GM12878 (cell line): ENCODE measurements at regions not wholly inside any gene's neighbourhood (a gene's known extent, or its start where the extent isn't known, plus 50 kb on each side); places are given as distances from the start of the nearest gene placed in this dataset.

Source experiments
- ATAC-seq: fragments of 200-7000 bp; cut with Tn5 transposase; 3 replicates; pipeline ENCODE4 v1.9.1; 2020; ENCODE audit warnings: mild to moderate bottlenecking, moderate library complexity
- BruUV-seq: library from RNA; stranded (reverse); fragments of 400-500 nt; replicated peaks from 2 replicates; lab custom pipeline; 2021; lab: Mats Ljungman, UMichigan
- CTCF ChIA-PET: fragments of 300-600 bp; sonication (Branson Sonifier 250); formaldehyde crosslinking; extraction: SDS; loops from one replicate; lab custom pipeline; 2021; ENCODE audit warnings: inconsistent platforms; lab: Yijun Ruan, JAX
- POLR2A ChIA-PET: fragments of 350-600 bp; formaldehyde crosslinking; extraction: SDS; loops from one replicate; lab custom pipeline; 2021; ENCODE audit warnings: inconsistent platforms; lab: Charles Lee
- RAD21 ChIA-PET: fragments of 300-600 bp; sonication (Branson Sonifier 250); formaldehyde crosslinking; loops from one replicate; lab custom pipeline; 2023; ENCODE audit warnings: antibody characterized with exemption; ENCODE audit not compliant: unreplicated experiment; lab: Charles Lee
- SMC1A ChIA-PET: fragments of 300-600 bp; sonication (Branson Sonifier 250); formaldehyde crosslinking; loops from one replicate; lab custom pipeline; 2023; ENCODE audit not compliant: unreplicated experiment, uncharacterized antibody; lab: Charles Lee
- DNase-seq: peaks from one replicate; pipeline ENCODE4 v3.0.0-alpha.2; 2011; ENCODE audit warnings: low read depth, low spot score
- FAIRE-seq: peaks from 3 replicates; lab custom pipeline; 2011; peaks lifted over from hg19 to GRCh38; lab: Jason Lieb, UNC
- H2AFZ ChIP-seq: 2 replicates; pipeline ENCODE4 v1.6.0; 2011; ENCODE audit warnings: low read depth, low read length, control low read depth; ENCODE audit not compliant: control insufficient read depth
- H3K27ac ChIP-seq: 2 replicates; pipeline ENCODE4 v1.5.1; 2011; ENCODE audit warnings: control low read depth; ENCODE audit not compliant: control insufficient read depth, insufficient read depth
- H3K27me3 ChIP-seq, 2 experiments: replicated peaks in 1 of 2; 2 replicates each; pipeline versions ENCODE4 v1.6.0 to v1.6.1; 2011; ENCODE audit warnings: low read length in 1 of 2; ENCODE audit not compliant: control insufficient read depth in 2 of 2, insufficient read depth in 2 of 2
- H3K36me3 ChIP-seq, 2 experiments: 2 replicates each; pipeline ENCODE4 v1.5.1; 2011; ENCODE audit warnings: low read length in 1 of 2; ENCODE audit not compliant: control insufficient read depth in 2 of 2, insufficient read depth in 2 of 2
- H3K4me1 ChIP-seq: 2 replicates; pipeline ENCODE4 v1.6.1; 2011; ENCODE audit warnings: mild to moderate bottlenecking, low read length, moderate library complexity, mixed read lengths; ENCODE audit not compliant: control insufficient read depth, insufficient read depth
- H3K4me2 ChIP-seq: 2 replicates; pipeline ENCODE4 v1.6.0; 2011; ENCODE audit warnings: control low read depth; ENCODE audit not compliant: control insufficient read depth, insufficient read depth
- H3K4me3 ChIP-seq: fragments of 200-600 bp; sonication (generic); 2 replicates; pipeline ENCODE4 v1.5.1; 2016
- H3K79me2 ChIP-seq: 2 replicates; pipeline ENCODE4 v1.6.0; 2011; ENCODE audit warnings: low read length; ENCODE audit not compliant: control insufficient read depth, insufficient read depth
- H3K9ac ChIP-seq: 2 replicates; pipeline ENCODE4 v1.8.0; 2011; ENCODE audit warnings: low read length, control low read depth, mixed read lengths; ENCODE audit not compliant: control insufficient read depth, insufficient read depth
- H3K9me3 ChIP-seq: replicated peaks from 3 replicates; pipeline ENCODE4 v1.5.1; 2011; ENCODE audit warnings: mild to moderate bottlenecking, low read length; ENCODE audit not compliant: control insufficient read depth, insufficient read depth
- H4K20me1 ChIP-seq: 2 replicates; pipeline ENCODE4 v1.6.0; 2011; ENCODE audit not compliant: control insufficient read depth, insufficient read depth
- FOXK2 ChIP-seq: fragments of 450-650 bp; IDR thresholded peaks from 2 replicates; pipeline ENCODE4 v1.6.1; 2017; ENCODE audit warnings: mild to moderate bottlenecking, moderate library complexity
- IRF4 ChIP-seq: IDR thresholded peaks from 2 replicates; pipeline ENCODE4 v1.6.1; 2011; ENCODE audit warnings: low read depth, low read length
- NR2C1 ChIP-seq: fragments of 450-650 bp; IDR thresholded peaks from 2 replicates; pipeline ENCODE4 v1.6.1; 2017; ENCODE audit warnings: antibody characterized with exemption, mild to moderate bottlenecking, moderate library complexity
- POU2F2 ChIP-seq: IDR thresholded peaks from 3 replicates; pipeline ENCODE4 v1.6.1; 2011; ENCODE audit warnings: low read depth, mild to moderate bottlenecking, low read length, borderline replicate concordance
- SMAD1 ChIP-seq: fragments of 450-650 bp; IDR thresholded peaks from 2 replicates; pipeline ENCODE4 v1.6.1; 2018; ENCODE audit warnings: mild to moderate bottlenecking, low read depth; ENCODE audit not compliant: partially characterized antibody
- TAF1 ChIP-seq: IDR thresholded peaks from 2 replicates; pipeline ENCODE4 v1.6.1; 2011; ENCODE audit warnings: mild to moderate bottlenecking, low read depth, low read length, borderline replicate concordance
- TCF3 ChIP-seq: IDR thresholded peaks from 2 replicates; pipeline ENCODE4 v1.6.1; 2012; ENCODE audit warnings: low read depth, mild to moderate bottlenecking, low read length, borderline replicate concordance; ENCODE audit not compliant: insufficient read depth
- YBX1 ChIP-seq: fragments of 450-650 bp; IDR thresholded peaks from 2 replicates; pipeline ENCODE4 v1.6.1; 2016; ENCODE audit warnings: antibody characterized with exemption
- ZBTB33 ChIP-seq: fragments of 450-650 bp; IDR thresholded peaks from 2 replicates; pipeline ENCODE4 v1.6.1; 2017; ENCODE audit warnings: mild to moderate bottlenecking
- WGBS: methylation state at CpG from one replicate; pipeline ENCODE4 v1.1.6; 2016; ENCODE audit warnings: low lambda C conversion rate; ENCODE audit not compliant: insufficient replicate concordance, insufficient coverage; ENCODE audit errors: missing lambda C conversion rate; 5-methylcytosine and 5-hydroxymethylcytosine counted together
- in situ Hi-C: fragments of 300-500 bp; cut with MboI; formaldehyde crosslinking; loops from 9 replicates; pipeline ENCODE4 v1.14.3; 2018; ENCODE audit warnings: mixed read lengths
- intact Hi-C: fragments of 100-400 bp; cut with micrococcal nuclease; formaldehyde crosslinking; loops from one replicate; pipeline ENCODE4 v1.14.2; 2022; ENCODE audit not compliant: unreplicated experiment
- TF ChIP-seq, protein P1 (sequence below): fragments of 450-650 bp; formaldehyde crosslinking; IDR thresholded peaks from 2 replicates; pipeline ENCODE4 v1.5.0; 2022; ENCODE audit warnings: mild to moderate bottlenecking, missing genetic modification characterization
- TF ChIP-seq, protein P2 (sequence below): IDR thresholded peaks from 2 replicates; pipeline ENCODE4 v1.6.1; 2011; ENCODE audit warnings: borderline replicate concordance, low read depth, mild to moderate bottlenecking, moderate library complexity, mixed read lengths, low read length; ENCODE audit not compliant: insufficient read depth; ENCODE audit errors: extremely low read length

DNA sequence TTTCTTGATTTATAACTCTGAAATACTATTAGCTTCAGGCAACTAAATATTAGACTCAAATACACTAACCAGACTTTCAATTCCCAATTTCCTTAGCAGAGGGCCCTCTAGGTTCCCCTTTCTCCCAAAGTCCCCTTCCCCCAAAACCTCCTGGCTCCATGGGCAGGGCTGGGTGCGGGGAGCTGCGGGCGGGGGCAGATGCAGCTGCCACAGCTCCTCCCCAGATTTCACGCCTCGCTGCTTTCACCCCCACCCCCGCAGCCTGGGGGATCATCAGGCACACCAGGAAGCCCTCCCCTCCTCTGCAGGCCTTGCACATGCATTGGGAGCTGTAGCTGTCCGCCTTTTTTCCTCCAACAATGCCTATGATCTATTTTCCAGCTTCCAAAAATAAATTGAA, 82.8 kb upstream of the SPATA31C2 start:
- RAD21 ChIA-PET: no interaction called here
- SMC1A ChIA-PET: no interaction called here
- WGBS: 11% methylated on average over 7 of the region's 7 CpGs
- in situ Hi-C loops (no loop called here), intact Hi-C loops (no loop called here)
- TF ChIP-seq ZBTB33: no peak
- TF ChIP-seq, protein P1, sequence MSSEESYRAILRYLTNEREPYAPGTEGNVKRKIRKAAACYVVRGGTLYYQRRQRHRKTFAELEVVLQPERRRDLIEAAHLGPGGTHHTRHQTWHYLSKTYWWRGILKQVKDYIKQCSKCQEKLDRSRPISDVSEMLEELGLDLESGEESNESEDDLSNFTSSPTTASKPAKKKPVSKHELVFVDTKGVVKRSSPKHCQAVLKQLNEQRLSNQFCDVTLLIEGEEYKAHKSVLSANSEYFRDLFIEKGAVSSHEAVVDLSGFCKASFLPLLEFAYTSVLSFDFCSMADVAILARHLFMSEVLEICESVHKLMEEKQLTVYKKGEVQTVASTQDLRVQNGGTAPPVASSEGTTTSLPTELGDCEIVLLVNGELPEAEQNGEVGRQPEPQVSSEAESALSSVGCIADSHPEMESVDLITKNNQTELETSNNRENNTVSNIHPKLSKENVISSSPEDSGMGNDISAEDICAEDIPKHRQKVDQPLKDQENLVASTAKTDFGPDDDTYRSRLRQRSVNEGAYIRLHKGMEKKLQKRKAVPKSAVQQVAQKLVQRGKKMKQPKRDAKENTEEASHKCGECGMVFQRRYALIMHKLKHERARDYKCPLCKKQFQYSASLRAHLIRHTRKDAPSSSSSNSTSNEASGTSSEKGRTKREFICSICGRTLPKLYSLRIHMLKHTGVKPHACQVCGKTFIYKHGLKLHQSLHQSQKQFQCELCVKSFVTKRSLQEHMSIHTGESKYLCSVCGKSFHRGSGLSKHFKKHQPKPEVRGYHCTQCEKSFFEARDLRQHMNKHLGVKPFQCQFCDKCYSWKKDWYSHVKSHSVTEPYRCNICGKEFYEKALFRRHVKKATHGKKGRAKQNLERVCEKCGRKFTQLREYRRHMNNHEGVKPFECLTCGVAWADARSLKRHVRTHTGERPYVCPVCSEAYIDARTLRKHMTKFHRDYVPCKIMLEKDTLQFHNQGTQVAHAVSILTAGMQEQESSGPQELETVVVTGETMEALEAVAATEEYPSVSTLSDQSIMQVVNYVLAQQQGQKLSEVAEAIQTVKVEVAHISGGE (CRISPR knock-in tag): no peak
- no peak for TF ChIP-seq SMAD1
- no peak for TF ChIP-seq YBX1
- TF ChIP-seq IRF4: no peak
- no peak for TF ChIP-seq FOXK2
- no peak for TF ChIP-seq NR2C1
- TF ChIP-seq TAF1: no peak
- TF ChIP-seq, protein P2, sequence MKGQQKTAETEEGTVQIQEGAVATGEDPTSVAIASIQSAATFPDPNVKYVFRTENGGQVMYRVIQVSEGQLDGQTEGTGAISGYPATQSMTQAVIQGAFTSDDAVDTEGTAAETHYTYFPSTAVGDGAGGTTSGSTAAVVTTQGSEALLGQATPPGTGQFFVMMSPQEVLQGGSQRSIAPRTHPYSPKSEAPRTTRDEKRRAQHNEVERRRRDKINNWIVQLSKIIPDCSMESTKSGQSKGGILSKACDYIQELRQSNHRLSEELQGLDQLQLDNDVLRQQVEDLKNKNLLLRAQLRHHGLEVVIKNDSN: no peak
- no peak for TF ChIP-seq TCF3
- no peak for TF ChIP-seq POU2F2
- no peak overlapping the region for H3K27ac ChIP-seq
- no TSS peak for BruUV-seq
- H3K9me3 ChIP-seq: no peaks in the 10 kb centered on the region; the same call in 2 of the 3 replicates
- FAIRE-seq (no peak), DNase-seq (no peak), ATAC-seq (no peak)
- H3K79me2 ChIP-seq: no peaks in the 10 kb centered on the region
- no peaks in the 10 kb centered on the region for H3K36me3 ChIP-seq
- no peaks in the 10 kb centered on the region for H3K27me3 ChIP-seq
- no peaks in the 10 kb centered on the region for H3K4me1 ChIP-seq
- no peak overlapping the region for H3K4me3 ChIP-seq
- H3K9ac ChIP-seq: no peak overlapping the region
- POLR2A ChIA-PET: no interaction called here
- no peak overlapping the region for H3K4me2 ChIP-seq
- H2AFZ ChIP-seq: no peak overlapping the region
- H4K20me1 ChIP-seq: no peaks in the 10 kb centered on the region
- CTCF ChIA-PET: no interaction called here
